Spleen (tissue), 11 donors: ENCODE measurements at regions not wholly inside any gene's neighbourhood (a gene's known extent, or its start where the extent isn't known, plus 50 kb on each side); places are given as distances from the start of the nearest gene placed in this dataset.

Experiments used
- DNase-seq: peaks from one replicate; pipeline ENCODE4 v3.0.0-alpha.2; 2020
- H3K27ac ChIP-seq, 8 donors: fragments of 200-600 bp; sonication (generic) in 7 of 8; 1 replicate in 4 of 8; 2 replicates in 4 of 8; pipeline versions ENCODE4 v1.5.0 to v1.8.0; 2016 to 2021; ENCODE audit warnings: inconsistent platforms in 4 of 8, mild to moderate bottlenecking in 4 of 8, moderate library complexity in 1 of 8
- H3K27me3 ChIP-seq, 7 donors: fragments of 200-600 bp; sonication (generic) in 6 of 7; replicated peaks in 1 of 7; 1 replicate in 4 of 7; 2 replicates in 3 of 7; pipeline versions ENCODE4 v1.5.0 to v1.8.0; 2016 to 2021; ENCODE audit warnings: inconsistent platforms in 3 of 7, mild to moderate bottlenecking in 1 of 7
- H3K36me3 ChIP-seq, 6 donors: fragments of 200-600 bp; sonication (generic) in 5 of 6; 1 replicate in 4 of 6; 2 replicates in 2 of 6; pipeline versions ENCODE4 v1.5.0 to v1.8.0; 2016 to 2021; ENCODE audit warnings: inconsistent platforms in 2 of 6
- H3K4me1 ChIP-seq, 6 donors: fragments of 200-600 bp; sonication (generic) in 5 of 6; 1 replicate in 3 of 6; 2 replicates in 3 of 6; pipeline versions ENCODE4 v1.5.0 to v1.8.0; 2016 to 2021; ENCODE audit warnings: inconsistent platforms in 3 of 6
- H3K4me3 ChIP-seq, 8 donors: fragments of 200-600 bp; sonication (generic) in 7 of 8; 1 replicate in 4 of 8; 2 replicates in 4 of 8; pipeline versions ENCODE4 v1.5.0 to v1.8.0; 2016 to 2021; ENCODE audit warnings: inconsistent platforms in 4 of 8, mild to moderate bottlenecking in 4 of 8, moderate library complexity in 2 of 8
- H3K9me3 ChIP-seq, 8 donors: fragments of 200-600 bp; sonication (generic) in 7 of 8; 1 replicate in 4 of 8; 2 replicates in 4 of 8; pipeline versions ENCODE4 v1.5.0 to v1.8.0; 2016 to 2021; ENCODE audit warnings: inconsistent platforms in 4 of 8
- POLR2A ChIP-seq, 3 donors: fragments of 450-650 bp; IDR thresholded peaks; one replicate each; pipeline ENCODE4 v1.5.1; 2017; ENCODE audit warnings: antibody characterized with exemption in 3 of 3, mild to moderate bottlenecking in 1 of 3
- POLR2AphosphoS5 ChIP-seq, 3 donors: sonication (generic); formaldehyde crosslinking; IDR thresholded peaks; one replicate each; pipeline ENCODE4 v1.5.1; 2017; ENCODE audit warnings: antibody characterized with exemption in 3 of 3
- WGBS, 5 donors: extraction: QIAGEN DNeasy Blood & Tissue Kit in 3 of 5; methylation state at CpG; one replicate each; pipeline versions ENCODE4 v1.1.5 to v1.1.7; 2013 to 2018; 5-methylcytosine and 5-hydroxymethylcytosine counted together
- intact Hi-C: fragments of 100-400 bp; cut with DNase I; formaldehyde crosslinking; loops from one replicate; pipeline ENCODE4 v1.15.0; 2023; ENCODE audit warnings: low total_unique reads
- TF ChIP-seq, protein P1 (sequence below), 11 experiments: fragments of 200-600 bp in 7 of 11; fragments of 450-650 bp in 4 of 11; sonication (generic) in 4 of 11; IDR thresholded peaks in 8 of 11; conservative IDR thresholded peaks in 3 of 11; 1 replicate in 7 of 11; 2 replicates in 4 of 11; pipeline versions ENCODE4 v1.4.0 to v1.8.0; 2016 to 2021; ENCODE audit warnings: antibody characterized with exemption in 11 of 11, inconsistent platforms in 4 of 11, mild to moderate bottlenecking in 1 of 11
- donor health status: healthy with polysubstance abuse.
- donor health status: DM: no; HTN: no; CAD: no; lungs with moderate emphysema.
- donor health status: DM: no; HTN: no; CAD: no.
- donor health status: Bipolar disorder and iron deficiency.
- donor health status: healthy.
- donor health status: DM: no; HTN: no; CAD: no.
- donor health status: DM: yes; HTN: yes; CAD: no.

DNA sequence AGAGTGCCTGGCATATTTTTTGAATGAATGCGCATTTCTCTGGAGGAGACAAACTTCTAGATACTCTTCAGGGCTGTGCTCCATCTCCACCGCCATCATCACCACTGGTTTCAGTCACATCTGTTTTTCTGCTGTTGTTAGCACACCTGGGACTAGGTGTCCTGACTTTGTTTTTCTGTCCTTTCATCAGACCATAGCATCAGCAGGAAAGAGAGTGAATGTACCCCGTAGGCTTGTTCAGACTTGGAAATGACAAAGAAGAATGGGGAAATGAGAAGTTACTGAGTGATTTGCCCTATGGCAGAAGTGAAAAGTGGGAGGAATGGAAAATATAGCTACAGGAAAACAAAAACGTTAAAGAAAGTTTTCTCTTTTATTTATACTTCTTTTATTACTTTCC, 965.2 kb upstream of the FANCL start:
- TF ChIP-seq POLR2A (IDR thresholded peaks at IDR 0.05) (no peak), POLR2AphosphoS5 (IDR thresholded peaks at IDR 0.05) (no peak)
- TF ChIP-seq, protein P1, sequence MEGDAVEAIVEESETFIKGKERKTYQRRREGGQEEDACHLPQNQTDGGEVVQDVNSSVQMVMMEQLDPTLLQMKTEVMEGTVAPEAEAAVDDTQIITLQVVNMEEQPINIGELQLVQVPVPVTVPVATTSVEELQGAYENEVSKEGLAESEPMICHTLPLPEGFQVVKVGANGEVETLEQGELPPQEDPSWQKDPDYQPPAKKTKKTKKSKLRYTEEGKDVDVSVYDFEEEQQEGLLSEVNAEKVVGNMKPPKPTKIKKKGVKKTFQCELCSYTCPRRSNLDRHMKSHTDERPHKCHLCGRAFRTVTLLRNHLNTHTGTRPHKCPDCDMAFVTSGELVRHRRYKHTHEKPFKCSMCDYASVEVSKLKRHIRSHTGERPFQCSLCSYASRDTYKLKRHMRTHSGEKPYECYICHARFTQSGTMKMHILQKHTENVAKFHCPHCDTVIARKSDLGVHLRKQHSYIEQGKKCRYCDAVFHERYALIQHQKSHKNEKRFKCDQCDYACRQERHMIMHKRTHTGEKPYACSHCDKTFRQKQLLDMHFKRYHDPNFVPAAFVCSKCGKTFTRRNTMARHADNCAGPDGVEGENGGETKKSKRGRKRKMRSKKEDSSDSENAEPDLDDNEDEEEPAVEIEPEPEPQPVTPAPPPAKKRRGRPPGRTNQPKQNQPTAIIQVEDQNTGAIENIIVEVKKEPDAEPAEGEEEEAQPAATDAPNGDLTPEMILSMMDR (IDR thresholded peaks at IDR 0.05 in 8 of 11, conservative IDR thresholded peaks at IDR 0.05 in 3 of 11), result no peak
- no peak for DNase-seq
- no peak overlapping the region for H3K4me3 ChIP-seq
- intact Hi-C loops, result no loop called here
- H3K36me3 ChIP-seq, result no peaks in the 10 kb centered on the region
- WGBS, 5 donors, result 73 to 82% (median 77%) methylated on average over 4 of the region's 4 CpGs
- no peaks in the 10 kb centered on the region for H3K4me1 ChIP-seq
- no peaks in the 10 kb centered on the region for H3K9me3 ChIP-seq
- no peak overlapping the region for H3K27ac ChIP-seq
- H3K27me3 ChIP-seq, result no peaks in the 10 kb centered on the region

DNA sequence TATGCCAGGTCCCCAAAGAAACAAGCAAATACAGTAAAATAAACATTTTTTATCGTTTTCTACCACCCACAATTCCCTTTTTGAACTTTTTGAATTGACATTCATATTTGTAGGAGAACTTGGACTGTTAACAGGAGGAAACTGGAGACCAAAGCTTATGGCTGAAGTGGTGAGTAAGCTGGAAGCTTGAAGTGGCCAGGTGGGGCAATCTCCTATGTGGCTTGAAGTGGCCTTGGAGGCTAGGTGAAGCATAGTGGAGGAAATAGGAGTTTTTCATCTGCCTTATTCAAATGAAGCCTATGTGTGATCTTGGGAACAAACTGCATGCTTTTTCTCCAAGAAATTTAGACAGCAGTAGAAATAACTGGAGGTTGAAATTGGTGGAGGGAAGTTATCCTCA, 962.9 kb upstream of the FANCL start:
- H3K36me3 ChIP-seq, result no peaks in the 10 kb centered on the region
- no peaks in the 10 kb centered on the region for H3K4me1 ChIP-seq
- intact Hi-C loops, result no loop called here
- peaks cover 0 to 13% (median 3%) of the 10 kb centered on the region in 8 donors for H3K9me3 ChIP-seq
- TF ChIP-seq POLR2A (IDR thresholded peaks at IDR 0.05) (no peak), POLR2AphosphoS5 (IDR thresholded peaks at IDR 0.05) (no peak)
- TF ChIP-seq, protein P1 (IDR thresholded peaks at IDR 0.05 in 8 of 11, conservative IDR thresholded peaks at IDR 0.05 in 3 of 11), result no peak
- WGBS, 5 donors, result 40 to 66% (median 51%) methylated on average over 1 of the region's 1 CpG
- no peak overlapping the region for H3K4me3 ChIP-seq
- DNase-seq, result no peak
- H3K27ac ChIP-seq, result no peak overlapping the region
- no peaks in the 10 kb centered on the region for H3K27me3 ChIP-seq

DNA sequence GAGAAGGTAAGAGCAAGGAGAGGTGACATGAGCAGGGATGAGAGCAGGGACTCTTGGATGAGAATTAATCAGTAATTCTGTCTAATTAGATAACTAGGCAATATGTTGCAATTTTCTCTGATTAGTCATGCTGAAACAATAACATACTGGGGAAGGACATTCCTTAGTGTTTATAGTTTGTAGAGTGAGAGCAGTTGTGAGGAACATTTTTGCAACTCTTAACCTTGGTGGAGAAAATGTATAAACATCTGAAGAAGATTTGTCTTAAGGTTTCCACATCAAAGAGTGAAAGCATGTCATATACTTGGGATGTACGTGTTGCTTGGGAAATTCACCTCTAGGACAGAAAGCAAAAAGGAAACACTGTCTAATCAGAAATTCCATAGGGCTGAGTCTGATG, 955.4 kb upstream of the FANCL start:
- 75 to 85% (median 78%) methylated on average over 1 of the region's 1 CpG for WGBS, 5 donors
- Histone ChIP-seq H3K27ac (no peak overlapping the region), H3K9me3 (peaks cover 0 to 21% (median 5%) of the 10 kb centered on the region in 8 donors), H3K36me3 (no peaks in the 10 kb centered on the region), H3K27me3 (no peaks in the 10 kb centered on the region), H3K4me1 (no peaks in the 10 kb centered on the region), H3K4me3 (no peak overlapping the region)
- intact Hi-C loops, result no loop called here
- no peak for DNase-seq
- TF ChIP-seq, protein P1 (IDR thresholded peaks at IDR 0.05 in 8 of 11, conservative IDR thresholded peaks at IDR 0.05 in 3 of 11), result no peak
- TF ChIP-seq POLR2A (IDR thresholded peaks at IDR 0.05) (no peak), POLR2AphosphoS5 (IDR thresholded peaks at IDR 0.05) (no peak)

- Histone ChIP-seq H3K4me3 (no peak overlapping the region), H3K9me3 (peaks cover 0 to 21% (median 5%) of the 10 kb centered on the region in 8 donors), H3K27me3 (no peaks in the 10 kb centered on the region), H3K36me3 (no peaks in the 10 kb centered on the region), H3K4me1 (no peaks in the 10 kb centered on the region), H3K27ac (no peak overlapping the region)
- intact Hi-C loops, result no loop called here
- DNase-seq, result no peak
- TF ChIP-seq, protein P1 (IDR thresholded peaks at IDR 0.05 in 8 of 11, conservative IDR thresholded peaks at IDR 0.05 in 3 of 11), result no peak
- TF ChIP-seq POLR2A (IDR thresholded peaks at IDR 0.05), result no peak
- 78 to 87% (median 85%) methylated on average over 4 of the region's 4 CpGs for WGBS, 5 donors
These were observed 954.7 kb upstream of the FANCL start for GRCh38 chr2:59195851-59196250.
